Panc1 (cell line): ENCODE measurements at regions not wholly inside any gene's neighbourhood (a gene's known extent, or its start where the extent isn't known, plus 50 kb on each side); places are given as distances from the start of the nearest gene placed in this dataset.

Experiments
- ATAC-seq: fragments of 200-7000 bp; cut with Tn5 transposase; 2 replicates; pipeline ENCODE4 v1.9.1; 2020; ENCODE audit warnings: mild to moderate bottlenecking, moderate library complexity
- BruUV-seq: library from RNA; stranded (reverse); fragments of 400-500 nt; replicated peaks from 2 replicates; lab custom pipeline; 2021; lab: Mats Ljungman, UMichigan
- CTCF ChIA-PET: fragments of 300-600 bp; sonication (Branson Sonifier 250); formaldehyde crosslinking; loops from one replicate; lab custom pipeline; 2022; ENCODE audit warnings: antibody characterized with exemption; lab: Charles Lee
- POLR2A ChIA-PET: fragments of 300-600 bp; sonication (Branson Sonifier 250); formaldehyde crosslinking; loops from one replicate; lab custom pipeline; 2022; ENCODE audit warnings: antibody characterized with exemption; lab: Charles Lee
- DNase-seq: peaks from one replicate; pipeline ENCODE4 v3.0.0-alpha.2; 2010; ENCODE audit warnings: low read depth, low spot score
- H3K27ac ChIP-seq: 2 replicates; pipeline ENCODE4 v1.5.1; 2011; ENCODE audit warnings: mild to moderate bottlenecking, low read length, inconsistent platforms
- H3K27me3 ChIP-seq: fragments of 200-500 bp; sonication (Bioruptor generic); 2 replicates; pipeline ENCODE4 v1.6.0; 2014; ENCODE audit warnings: low read length, inconsistent platforms; ENCODE audit not compliant: control insufficient read depth, insufficient read depth
- H3K36me3 ChIP-seq: fragments of 200-500 bp; sonication (Bioruptor generic); 2 replicates; pipeline ENCODE4 v1.5.1; 2014; ENCODE audit warnings: inconsistent platforms, mild to moderate bottlenecking, low read length, moderate library complexity; ENCODE audit not compliant: control insufficient read depth, insufficient read depth
- H3K4me1 ChIP-seq: 2 replicates; pipeline ENCODE4 v1.5.1; 2011; ENCODE audit warnings: inconsistent platforms, mild to moderate bottlenecking, low read length, moderate library complexity; ENCODE audit not compliant: control insufficient read depth, insufficient read depth
- H3K4me3 ChIP-seq, 2 experiments: 2 replicates each; pipeline ENCODE4 v1.5.1; 2011 to 2012; ENCODE audit warnings: low read depth in 2 of 2, low read length in 2 of 2, mild to moderate bottlenecking in 2 of 2, inconsistent platforms in 1 of 2, moderate library complexity in 1 of 2
- H3K9me3 ChIP-seq: fragments of 200-500 bp; sonication (Bioruptor generic); 2 replicates; pipeline ENCODE4 v1.5.1; 2014; ENCODE audit warnings: low read depth, mild to moderate bottlenecking, inconsistent platforms, low read length, moderate library complexity; ENCODE audit not compliant: control insufficient read depth, insufficient read depth
- CTCF ChIP-seq: fragments of 450-650 bp; IDR thresholded peaks from 2 replicates; pipeline ENCODE4 v1.5.1; 2017; ENCODE audit warnings: mild to moderate bottlenecking
- POLR2AphosphoS5 ChIP-seq: IDR thresholded peaks from 2 replicates; pipeline ENCODE4 v1.6.1; 2012; ENCODE audit warnings: mild to moderate bottlenecking, low read depth, low read length, moderate library complexity
- REST ChIP-seq, 2 experiments: IDR thresholded peaks; 2 replicates each; pipeline ENCODE4 v1.6.1; 2011 to 2012; ENCODE audit warnings: low read depth in 2 of 2, control low read depth in 1 of 2, low read length in 1 of 2, mild to moderate bottlenecking in 1 of 2, moderate library complexity in 1 of 2; ENCODE audit not compliant: insufficient read depth in 1 of 2
- SIN3A ChIP-seq: IDR thresholded peaks from 2 replicates; pipeline ENCODE4 v1.6.1; 2012; ENCODE audit warnings: low read depth, mild to moderate bottlenecking, low read length, moderate library complexity, borderline replicate concordance; ENCODE audit not compliant: insufficient read depth
- TCF7L2 ChIP-seq: IDR thresholded peaks from 2 replicates; pipeline ENCODE4 v1.6.1; 2011; ENCODE audit warnings: mild to moderate bottlenecking, low read depth, low read length, inconsistent platforms
- in situ Hi-C: cut with HindIII; loops from 2 replicates; pipeline ENCODE4 v1.10.0; 2016; ENCODE audit warnings: low sequenced_read_pairs, low pct_unique_long_range_greater_than_20kb
- intact Hi-C: fragments of 100-400 bp; cut with micrococcal nuclease; formaldehyde crosslinking; loops from one replicate; pipeline ENCODE4 v1.10.0; 2022; ENCODE audit not compliant: unreplicated experiment

DNA sequence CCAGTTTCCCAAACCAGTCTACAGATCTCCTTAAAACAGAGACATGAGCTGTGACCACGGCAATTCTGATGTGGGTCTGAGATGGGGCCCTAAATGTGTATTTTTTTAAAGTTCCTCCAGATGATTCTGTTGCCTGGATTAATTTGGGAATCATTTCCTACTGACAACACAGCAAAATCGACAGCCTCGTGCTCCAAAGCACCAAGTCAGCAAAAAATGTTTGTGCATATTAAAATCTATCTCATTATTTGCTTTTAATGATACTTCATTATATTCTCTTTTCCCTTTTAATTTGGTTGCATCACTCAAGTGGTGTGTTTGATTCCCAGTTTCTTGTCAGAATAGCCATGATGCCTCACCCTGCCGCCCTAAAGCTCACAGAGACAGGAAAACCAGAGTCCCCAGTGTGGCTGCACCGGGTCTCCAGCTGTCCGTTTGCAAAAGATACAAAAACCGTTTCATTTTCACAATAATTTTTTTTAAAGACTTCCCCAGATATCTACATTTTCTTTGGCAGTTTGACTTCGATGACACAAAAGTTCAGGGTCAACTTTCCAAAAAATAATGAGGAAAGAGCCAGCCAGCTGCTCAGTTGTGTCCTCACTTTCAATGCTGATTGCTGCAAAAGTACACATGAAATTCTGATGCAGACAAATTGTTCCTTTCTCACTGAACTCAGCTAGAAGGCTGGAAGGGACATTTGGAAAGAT is 443.2 kb upstream of the ID2 start:
- no peaks in the 10 kb centered on the region for H3K36me3 ChIP-seq
- no peak overlapping the region for H3K27ac ChIP-seq
- in situ Hi-C loops: no loop called here
- peaks cover 6% of the 10 kb centered on the region for H3K27me3 ChIP-seq
- no peak for ATAC-seq
- no peak for DNase-seq
- CTCF ChIA-PET: no interaction called here
- H3K4me3 ChIP-seq: no peak overlapping the region
- POLR2A ChIA-PET: no interaction called here
- no peaks in the 10 kb centered on the region for H3K4me1 ChIP-seq
- no peak for TF ChIP-seq CTCF
- no peak for TF ChIP-seq POLR2AphosphoS5
- no peak for TF ChIP-seq REST (IDR thresholded peaks at IDR 0.05; ENCODE audit: insufficient read depth in 1 of 2, low read depth in 2 of 2, low read length in 1 of 2)
- no peak for TF ChIP-seq SIN3A
- TF ChIP-seq TCF7L2: no peak
- intact Hi-C loops: no loop called here
- no TSS peak for BruUV-seq
- no peaks in the 10 kb centered on the region for H3K9me3 ChIP-seq

- Histone ChIP-seq H3K9me3 (no peaks in the 10 kb centered on the region), H3K27me3 (peaks cover 6% of the 10 kb centered on the region), H3K27ac (no peak overlapping the region), H3K36me3 (no peaks in the 10 kb centered on the region), H3K4me3 (no peak overlapping the region), H3K4me1 (no peaks in the 10 kb centered on the region)
- ChIA-PET POLR2A (no interaction called here), CTCF (no interaction called here)
- intact Hi-C loops: no loop called here
- DNase-seq: no peak
- in situ Hi-C loops: no loop called here
- TF ChIP-seq SIN3A (no peak), TCF7L2 (no peak), REST (IDR thresholded peaks at IDR 0.05; ENCODE audit: insufficient read depth in 1 of 2, low read depth in 2 of 2, low read length in 1 of 2) (no peak), POLR2AphosphoS5 (no peak), CTCF (no peak)
- BruUV-seq: no TSS peak
- ATAC-seq: no peak
Observed at GRCh38 chr2:8239531-8240088, 442.2 kb upstream of the ID2 start.
